H1 (cell line): ENCODE measurements at regions not wholly inside any gene's neighbourhood (a gene's known extent, or its start where the extent isn't known, plus 50 kb on each side); places are given as distances from the start of the nearest gene placed in this dataset.

ENCODE experiments used
- ATF3 ChIP-seq: IDR thresholded peaks from 2 replicates; pipeline ENCODE4 v1.6.1; 2011; ENCODE audit warnings: low read depth, mild to moderate bottlenecking, low read length; ENCODE audit not compliant: insufficient read depth
- RXRA ChIP-seq: IDR thresholded peaks from 2 replicates; pipeline ENCODE4 v1.6.1; 2011; ENCODE audit warnings: low read depth, mild to moderate bottlenecking, low read length, moderate library complexity; ENCODE audit not compliant: insufficient read depth
- SRF ChIP-seq: IDR thresholded peaks from 2 replicates; pipeline ENCODE4 v1.6.1; 2011; ENCODE audit warnings: mild to moderate bottlenecking, low read depth, low read length, moderate library complexity
- SUZ12 ChIP-seq: fragments of 200-600 bp; sonication (generic); IDR thresholded peaks from 2 replicates; pipeline ENCODE4 v1.6.1; 2012; ENCODE audit warnings: mild to moderate bottlenecking, inconsistent platforms, low read length, moderate library complexity, mixed read lengths
- TF ChIP-seq, protein P1 (sequence below): fragments of 300-600 bp; sonication (generic); IDR thresholded peaks from 2 replicates; pipeline ENCODE4 v1.7.1; 2012; ENCODE audit warnings: low read length, moderate library complexity, mild to moderate bottlenecking, inconsistent platforms; ENCODE audit not compliant: insufficient replicate concordance

DNA sequence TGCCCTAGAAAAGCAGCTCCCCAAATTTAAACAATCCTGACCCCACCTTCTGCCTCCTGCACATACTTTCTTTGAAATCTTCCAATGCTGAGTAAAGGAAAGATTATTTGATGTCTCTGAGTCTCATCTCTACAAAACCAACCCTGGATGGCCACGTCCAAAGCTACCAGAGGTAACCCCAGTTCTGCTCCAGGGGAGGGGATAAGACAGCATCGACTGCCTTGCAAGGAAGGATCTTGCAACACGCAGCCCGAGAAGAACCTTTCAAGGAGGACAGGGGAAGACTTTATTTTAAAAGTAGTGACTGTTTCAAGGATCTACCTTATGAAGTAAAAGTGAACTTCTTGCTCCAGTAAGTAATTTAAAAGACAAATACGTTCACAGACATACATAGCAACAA lies 66.5 kb upstream of the TMEM45B start (continued):
- TF ChIP-seq, protein P1, sequence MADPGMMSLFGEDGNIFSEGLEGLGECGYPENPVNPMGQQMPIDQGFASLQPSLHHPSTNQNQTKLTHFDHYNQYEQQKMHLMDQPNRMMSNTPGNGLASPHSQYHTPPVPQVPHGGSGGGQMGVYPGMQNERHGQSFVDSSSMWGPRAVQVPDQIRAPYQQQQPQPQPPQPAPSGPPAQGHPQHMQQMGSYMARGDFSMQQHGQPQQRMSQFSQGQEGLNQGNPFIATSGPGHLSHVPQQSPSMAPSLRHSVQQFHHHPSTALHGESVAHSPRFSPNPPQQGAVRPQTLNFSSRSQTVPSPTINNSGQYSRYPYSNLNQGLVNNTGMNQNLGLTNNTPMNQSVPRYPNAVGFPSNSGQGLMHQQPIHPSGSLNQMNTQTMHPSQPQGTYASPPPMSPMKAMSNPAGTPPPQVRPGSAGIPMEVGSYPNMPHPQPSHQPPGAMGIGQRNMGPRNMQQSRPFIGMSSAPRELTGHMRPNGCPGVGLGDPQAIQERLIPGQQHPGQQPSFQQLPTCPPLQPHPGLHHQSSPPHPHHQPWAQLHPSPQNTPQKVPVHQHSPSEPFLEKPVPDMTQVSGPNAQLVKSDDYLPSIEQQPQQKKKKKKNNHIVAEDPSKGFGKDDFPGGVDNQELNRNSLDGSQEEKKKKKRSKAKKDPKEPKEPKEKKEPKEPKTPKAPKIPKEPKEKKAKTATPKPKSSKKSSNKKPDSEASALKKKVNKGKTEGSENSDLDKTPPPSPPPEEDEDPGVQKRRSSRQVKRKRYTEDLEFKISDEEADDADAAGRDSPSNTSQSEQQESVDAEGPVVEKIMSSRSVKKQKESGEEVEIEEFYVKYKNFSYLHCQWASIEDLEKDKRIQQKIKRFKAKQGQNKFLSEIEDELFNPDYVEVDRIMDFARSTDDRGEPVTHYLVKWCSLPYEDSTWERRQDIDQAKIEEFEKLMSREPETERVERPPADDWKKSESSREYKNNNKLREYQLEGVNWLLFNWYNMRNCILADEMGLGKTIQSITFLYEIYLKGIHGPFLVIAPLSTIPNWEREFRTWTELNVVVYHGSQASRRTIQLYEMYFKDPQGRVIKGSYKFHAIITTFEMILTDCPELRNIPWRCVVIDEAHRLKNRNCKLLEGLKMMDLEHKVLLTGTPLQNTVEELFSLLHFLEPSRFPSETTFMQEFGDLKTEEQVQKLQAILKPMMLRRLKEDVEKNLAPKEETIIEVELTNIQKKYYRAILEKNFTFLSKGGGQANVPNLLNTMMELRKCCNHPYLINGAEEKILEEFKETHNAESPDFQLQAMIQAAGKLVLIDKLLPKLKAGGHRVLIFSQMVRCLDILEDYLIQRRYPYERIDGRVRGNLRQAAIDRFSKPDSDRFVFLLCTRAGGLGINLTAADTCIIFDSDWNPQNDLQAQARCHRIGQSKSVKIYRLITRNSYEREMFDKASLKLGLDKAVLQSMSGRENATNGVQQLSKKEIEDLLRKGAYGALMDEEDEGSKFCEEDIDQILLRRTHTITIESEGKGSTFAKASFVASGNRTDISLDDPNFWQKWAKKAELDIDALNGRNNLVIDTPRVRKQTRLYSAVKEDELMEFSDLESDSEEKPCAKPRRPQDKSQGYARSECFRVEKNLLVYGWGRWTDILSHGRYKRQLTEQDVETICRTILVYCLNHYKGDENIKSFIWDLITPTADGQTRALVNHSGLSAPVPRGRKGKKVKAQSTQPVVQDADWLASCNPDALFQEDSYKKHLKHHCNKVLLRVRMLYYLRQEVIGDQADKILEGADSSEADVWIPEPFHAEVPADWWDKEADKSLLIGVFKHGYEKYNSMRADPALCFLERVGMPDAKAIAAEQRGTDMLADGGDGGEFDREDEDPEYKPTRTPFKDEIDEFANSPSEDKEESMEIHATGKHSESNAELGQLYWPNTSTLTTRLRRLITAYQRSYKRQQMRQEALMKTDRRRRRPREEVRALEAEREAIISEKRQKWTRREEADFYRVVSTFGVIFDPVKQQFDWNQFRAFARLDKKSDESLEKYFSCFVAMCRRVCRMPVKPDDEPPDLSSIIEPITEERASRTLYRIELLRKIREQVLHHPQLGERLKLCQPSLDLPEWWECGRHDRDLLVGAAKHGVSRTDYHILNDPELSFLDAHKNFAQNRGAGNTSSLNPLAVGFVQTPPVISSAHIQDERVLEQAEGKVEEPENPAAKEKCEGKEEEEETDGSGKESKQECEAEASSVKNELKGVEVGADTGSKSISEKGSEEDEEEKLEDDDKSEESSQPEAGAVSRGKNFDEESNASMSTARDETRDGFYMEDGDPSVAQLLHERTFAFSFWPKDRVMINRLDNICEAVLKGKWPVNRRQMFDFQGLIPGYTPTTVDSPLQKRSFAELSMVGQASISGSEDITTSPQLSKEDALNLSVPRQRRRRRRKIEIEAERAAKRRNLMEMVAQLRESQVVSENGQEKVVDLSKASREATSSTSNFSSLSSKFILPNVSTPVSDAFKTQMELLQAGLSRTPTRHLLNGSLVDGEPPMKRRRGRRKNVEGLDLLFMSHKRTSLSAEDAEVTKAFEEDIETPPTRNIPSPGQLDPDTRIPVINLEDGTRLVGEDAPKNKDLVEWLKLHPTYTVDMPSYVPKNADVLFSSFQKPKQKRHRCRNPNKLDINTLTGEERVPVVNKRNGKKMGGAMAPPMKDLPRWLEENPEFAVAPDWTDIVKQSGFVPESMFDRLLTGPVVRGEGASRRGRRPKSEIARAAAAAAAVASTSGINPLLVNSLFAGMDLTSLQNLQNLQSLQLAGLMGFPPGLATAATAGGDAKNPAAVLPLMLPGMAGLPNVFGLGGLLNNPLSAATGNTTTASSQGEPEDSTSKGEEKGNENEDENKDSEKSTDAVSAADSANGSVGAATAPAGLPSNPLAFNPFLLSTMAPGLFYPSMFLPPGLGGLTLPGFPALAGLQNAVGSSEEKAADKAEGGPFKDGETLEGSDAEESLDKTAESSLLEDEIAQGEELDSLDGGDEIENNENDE: no peak
- TF ChIP-seq RXRA: no peak
- no peak for TF ChIP-seq ATF3
- TF ChIP-seq SUZ12: no peak
- no peak for TF ChIP-seq SRF
